RPMI7951 (cell line): ENCODE measurements at regions not wholly inside any gene's neighbourhood (a gene's known extent, or its start where the extent isn't known, plus 50 kb on each side); places are given as distances from the start of the nearest gene placed in this dataset.

Experiments used
- DNase-seq: peaks from one replicate; pipeline ENCODE4 v3.0.0-alpha.2; 2012; ENCODE audit warnings: low read depth

- no peak for DNase-seq
Observed at GRCh38 chr5:6831678-6832671, 118.7 kb downstream of the TENT4A start.

- DNase-seq: peak; percentile 84
Observed at GRCh38 chr5:6832994-6833393, 119.8 kb downstream of the TENT4A start.

GRCh38 chr5:6833406-6833805 lies 120.2 kb downstream of the TENT4A start:
- DNase-seq: no peak

GRCh38 chr5:6837095-6837494 lies 123.9 kb downstream of the TENT4A start:
- DNase-seq: no peak

GRCh38 chr5:6837519-6838110 lies 124.4 kb downstream of the TENT4A start:
- no peak for DNase-seq

- DNase-seq: no peak
Observed at GRCh38 chr5:6838736-6839135, 125.5 kb downstream of the TENT4A start.

- no peak for DNase-seq
Observed at GRCh38 chr5:6840136-6840793, 127.0 kb downstream of the TENT4A start.

- no peak for DNase-seq
Observed at GRCh38 chr5:6843335-6843734, 130.1 kb downstream of the TENT4A start.

- no peak for DNase-seq
Observed at GRCh38 chr5:6843821-6844220, 130.6 kb downstream of the TENT4A start.

- no peak for DNase-seq
Observed at GRCh38 chr5:6845856-6846255, 132.6 kb downstream of the TENT4A start.

- DNase-seq: no peak
Observed at GRCh38 chr5:6847870-6848269, 134.6 kb downstream of the TENT4A start.

- peak; percentile 59 for DNase-seq
Observed at GRCh38 chr5:6849316-6850105, 136.3 kb downstream of the TENT4A start.

GRCh38 chr5:6850106-6850432 lies 136.8 kb downstream of the TENT4A start:
- DNase-seq: peak; percentile 25

- peak; percentile 66 for DNase-seq
Observed at GRCh38 chr5:6856653-6857052, 143.4 kb downstream of the TENT4A start.

- DNase-seq: peak; percentile 55
Observed at GRCh38 chr5:6858419-6858818, 145.2 kb downstream of the TENT4A start.

GRCh38 chr5:6859023-6859422 lies 145.8 kb downstream of the TENT4A start:
- DNase-seq: peak; percentile 32

GRCh38 chr5:6859951-6860638 lies 146.9 kb downstream of the TENT4A start:
- DNase-seq: no peak

- peak; percentile 59 for DNase-seq
Observed at GRCh38 chr5:6861036-6861435, 147.8 kb downstream of the TENT4A start.

- DNase-seq: peak; percentile 65
Observed at GRCh38 chr5:6861667-6862066, 148.4 kb downstream of the TENT4A start.

GRCh38 chr5:6862306-6862705 lies 149.1 kb downstream of the TENT4A start:
- DNase-seq: no peak

GRCh38 chr5:6867712-6868111 lies 154.5 kb downstream of the TENT4A start:
- no peak for DNase-seq
